Ascending aorta (tissue), 2 donors: ENCODE measurements at regions not wholly inside any gene's neighbourhood (a gene's known extent, or its start where the extent isn't known, plus 50 kb on each side); places are given as distances from the start of the nearest gene placed in this dataset.

Experiments used
- DNase-seq, 2 donors: peaks; one replicate each; pipeline ENCODE4 v3.0.0-alpha.2; 2019; ENCODE audit warnings: low spot score in 2 of 2
- H3K27ac ChIP-seq, 2 donors: fragments of 200-600 bp; sonication (generic); one replicate each; pipeline ENCODE4 v1.5.1; 2016 to 2017; ENCODE audit warnings: mild to moderate bottlenecking in 1 of 2
- H3K27me3 ChIP-seq: fragments of 200-600 bp; sonication (generic); one replicate; pipeline ENCODE4 v1.5.1; 2017
- H3K36me3 ChIP-seq, 2 donors: fragments of 200-600 bp; sonication (generic); one replicate each; pipeline ENCODE4 v1.5.1; 2016
- H3K4me1 ChIP-seq, 2 donors: fragments of 200-600 bp; sonication (generic); one replicate each; pipeline ENCODE4 v1.5.1; 2016 to 2017; ENCODE audit warnings: mild to moderate bottlenecking in 1 of 2
- H3K4me3 ChIP-seq, 2 donors: fragments of 200-600 bp; sonication (generic); one replicate each; pipeline ENCODE4 v1.5.1; 2016 to 2017; ENCODE audit warnings: mild to moderate bottlenecking in 1 of 2
- H3K9me3 ChIP-seq, 2 donors: fragments of 200-600 bp; sonication (generic); one replicate each; pipeline ENCODE4 v1.5.1; 2016
- CTCF ChIP-seq, 3 experiments: fragments of 200-600 bp in 2 of 3; fragments of 450-650 bp in 1 of 3; sonication (generic) in 2 of 3; IDR thresholded peaks; one replicate each; pipeline ENCODE4 v1.5.1; 2016 to 2019; ENCODE audit warnings: antibody characterized with exemption in 3 of 3, mild to moderate bottlenecking in 1 of 3, moderate library complexity in 1 of 3
- intact Hi-C: fragments of 100-400 bp; cut with DNase I; formaldehyde crosslinking; loops from one replicate; pipeline ENCODE4 v1.15.1; 2023

GRCh38 chrX:142076633-142077032 is 128.5 kb downstream of the MAGEC2 start:
- H3K36me3 ChIP-seq = no peaks in the 10 kb centered on the region
- no peak for TF ChIP-seq CTCF (IDR thresholded peaks at IDR 0.05)
- no peaks in the 10 kb centered on the region for H3K4me1 ChIP-seq
- no peaks in the 10 kb centered on the region for H3K27me3 ChIP-seq
- intact Hi-C loops = no loop called here
- DNase-seq = no peak
- H3K4me3 ChIP-seq = no peak overlapping the region
- no peaks in the 10 kb centered on the region for H3K9me3 ChIP-seq
- no peak overlapping the region for H3K27ac ChIP-seq

GRCh38 chrX:142068365-142068764 is 136.7 kb downstream of the MAGEC2 start:
- H3K9me3 ChIP-seq = no peaks in the 10 kb centered on the region
- TF ChIP-seq CTCF (IDR thresholded peaks at IDR 0.05) = no peak
- H3K4me3 ChIP-seq = no peak overlapping the region
- H3K36me3 ChIP-seq = no peaks in the 10 kb centered on the region
- intact Hi-C loops = no loop called here
- H3K27me3 ChIP-seq = no peaks in the 10 kb centered on the region
- no peaks in the 10 kb centered on the region for H3K4me1 ChIP-seq
- no peak for DNase-seq
- no peak overlapping the region for H3K27ac ChIP-seq

GRCh38 chrX:142060191-142060590 is 144.9 kb downstream of the MAGEC2 start:
- no peak for TF ChIP-seq CTCF (IDR thresholded peaks at IDR 0.05)

GRCh38 chrX:142054094-142054493 is 150.4 kb downstream of the MAGEC1 start:
- Histone ChIP-seq H3K27ac (no peak overlapping the region), H3K4me3 (no peak overlapping the region), H3K27me3 (no peaks in the 10 kb centered on the region), H3K36me3 (no peaks in the 10 kb centered on the region), H3K4me1 (no peaks in the 10 kb centered on the region), H3K9me3 (no peaks in the 10 kb centered on the region)
- DNase-seq = no peak
- TF ChIP-seq CTCF (IDR thresholded peaks at IDR 0.05) = no peak
- intact Hi-C loops = no loop called here

More at GRCh38 chrX:142060191-142060590, 144.9 kb downstream of the MAGEC2 start:
- no peaks in the 10 kb centered on the region for H3K27me3 ChIP-seq
- H3K4me1 ChIP-seq = no peaks in the 10 kb centered on the region
- no peaks in the 10 kb centered on the region for H3K9me3 ChIP-seq
- DNase-seq = no peak
- intact Hi-C loops = no loop called here
- no peak overlapping the region for H3K4me3 ChIP-seq
- no peaks in the 10 kb centered on the region for H3K36me3 ChIP-seq
- H3K27ac ChIP-seq = no peak overlapping the region

GRCh38 chrX:142052238-142052637 is 148.5 kb downstream of the MAGEC1 start:
- Histone ChIP-seq H3K9me3 (no peaks in the 10 kb centered on the region), H3K36me3 (no peaks in the 10 kb centered on the region), H3K4me1 (no peaks in the 10 kb centered on the region), H3K4me3 (no peak overlapping the region), H3K27ac (no peak overlapping the region), H3K27me3 (no peaks in the 10 kb centered on the region)
- intact Hi-C loops = no loop called here
- DNase-seq = no peak
- no peak for TF ChIP-seq CTCF (IDR thresholded peaks at IDR 0.05)

- Histone ChIP-seq H3K4me1 (no peaks in the 10 kb centered on the region), H3K9me3 (no peaks in the 10 kb centered on the region), H3K36me3 (no peaks in the 10 kb centered on the region), H3K27ac (no peak overlapping the region), H3K4me3 (no peak overlapping the region), H3K27me3 (no peaks in the 10 kb centered on the region)
- intact Hi-C loops = no loop called here
- no peak for TF ChIP-seq CTCF (IDR thresholded peaks at IDR 0.05)
- no peak for DNase-seq
Observed at GRCh38 chrX:142043196-142043595, 139.5 kb downstream of the MAGEC1 start.
